T-helper 2 cell treated with Interferon-gamma antibody and Interleukin-4, amounts not matched to agents 5 μg/mL and 100 μg/mL, for 36 hours (primary cell): ENCODE measurements at regions not wholly inside any gene's neighbourhood (a gene's known extent, or its start where the extent isn't known, plus 50 kb on each side); places are given as distances from the start of the nearest gene placed in this dataset.

ENCODE experiments used
- DNase-seq: peaks from one replicate; pipeline ENCODE4 v3.0.0; 2021; ENCODE audit warnings: low spot score
- H3K27ac Mint-ChIP-seq: one replicate; pipeline ENCODE4 v1.8.0; 2021; ENCODE audit warnings: mild to moderate bottlenecking, mixed read lengths
- H3K27me3 Mint-ChIP-seq: one replicate; pipeline ENCODE4 v1.8.0; 2021; ENCODE audit warnings: low read depth, mixed read lengths
- H3K36me3 Mint-ChIP-seq: one replicate; pipeline ENCODE4 v1.8.0; 2021; ENCODE audit warnings: low read depth, mixed read lengths
- H3K4me1 Mint-ChIP-seq: one replicate; pipeline ENCODE4 v1.8.0; 2021; ENCODE audit warnings: low read depth, mixed read lengths
- H3K4me3 Mint-ChIP-seq: one replicate; pipeline ENCODE4 v1.8.0; 2022; ENCODE audit warnings: mild to moderate bottlenecking, moderate library complexity, mixed read lengths
- H3K9me3 Mint-ChIP-seq: one replicate; pipeline ENCODE4 v1.8.0; 2021; ENCODE audit warnings: mixed read lengths

GRCh38 chr16:55214974-55215494, 109.0 kb upstream of the IRX6 start:
- no peak for DNase-seq
- no peaks in the 10 kb centered on the region for H3K9me3 Mint-ChIP-seq
- H3K4me3 Mint-ChIP-seq, result no peak overlapping the region
- H3K36me3 Mint-ChIP-seq, result no peaks in the 10 kb centered on the region
- H3K27me3 Mint-ChIP-seq, result no peaks in the 10 kb centered on the region
- no peaks in the 10 kb centered on the region for H3K4me1 Mint-ChIP-seq
- no peak overlapping the region for H3K27ac Mint-ChIP-seq

GRCh38 chr16:55217392-55217791, 106.6 kb upstream of the IRX6 start:
- H3K9me3 Mint-ChIP-seq, result no peaks in the 10 kb centered on the region
- DNase-seq, result no peak
- H3K36me3 Mint-ChIP-seq, result no peaks in the 10 kb centered on the region
- no peak overlapping the region for H3K4me3 Mint-ChIP-seq
- no peak overlapping the region for H3K27ac Mint-ChIP-seq
- no peaks in the 10 kb centered on the region for H3K4me1 Mint-ChIP-seq
- no peaks in the 10 kb centered on the region for H3K27me3 Mint-ChIP-seq

GRCh38 chr16:55221836-55222235, 102.2 kb upstream of the IRX6 start:
- H3K9me3 Mint-ChIP-seq, result peaks cover 14% of the 10 kb centered on the region
- H3K27me3 Mint-ChIP-seq, result no peaks in the 10 kb centered on the region
- no peaks in the 10 kb centered on the region for H3K4me1 Mint-ChIP-seq

GRCh38 chr16:55222486-55222885, 101.5 kb upstream of the IRX6 start:
- Mint-ChIP-seq H3K9me3 (peaks cover 14% of the 10 kb centered on the region), H3K4me3 (no peak overlapping the region), H3K36me3 (no peaks in the 10 kb centered on the region), H3K27me3 (no peaks in the 10 kb centered on the region), H3K27ac (no peak overlapping the region), H3K4me1 (no peaks in the 10 kb centered on the region)
- DNase-seq, result no peak

More at GRCh38 chr16:55221836-55222235, 102.2 kb upstream of the IRX6 start:
- DNase-seq, result no peak
- Mint-ChIP-seq H3K27ac (no peak overlapping the region), H3K4me3 (no peak overlapping the region), H3K36me3 (no peaks in the 10 kb centered on the region)

- Mint-ChIP-seq H3K4me3 (no peak overlapping the region), H3K27me3 (no peaks in the 10 kb centered on the region), H3K9me3 (peaks cover 14% of the 10 kb centered on the region), H3K27ac (no peak overlapping the region), H3K4me1 (no peaks in the 10 kb centered on the region), H3K36me3 (no peaks in the 10 kb centered on the region)
- no peak for DNase-seq
Measured at GRCh38 chr16:55225972-55226542, 97.9 kb upstream of the IRX6 start.

- no peaks in the 10 kb centered on the region for H3K36me3 Mint-ChIP-seq
Measured at GRCh38 chr16:55232822-55233221, 91.2 kb upstream of the IRX6 start.

GRCh38 chr16:55233464-55233863, 90.5 kb upstream of the IRX6 start:
- Mint-ChIP-seq H3K9me3 (no peaks in the 10 kb centered on the region), H3K27me3 (peaks cover 4% of the 10 kb centered on the region), H3K4me3 (no peak overlapping the region), H3K36me3 (no peaks in the 10 kb centered on the region), H3K4me1 (no peaks in the 10 kb centered on the region), H3K27ac (no peak overlapping the region)
- no peak for DNase-seq

More at GRCh38 chr16:55232822-55233221, 91.2 kb upstream of the IRX6 start:
- Mint-ChIP-seq H3K27ac (no peak overlapping the region), H3K27me3 (peaks cover 4% of the 10 kb centered on the region), H3K9me3 (no peaks in the 10 kb centered on the region), H3K4me1 (no peaks in the 10 kb centered on the region), H3K4me3 (no peak overlapping the region)
- no peak for DNase-seq

- H3K27me3 Mint-ChIP-seq, result peaks cover under 1% of the 10 kb centered on the region
- no peak overlapping the region for H3K4me3 Mint-ChIP-seq
- no peaks in the 10 kb centered on the region for H3K9me3 Mint-ChIP-seq
- H3K4me1 Mint-ChIP-seq, result no peaks in the 10 kb centered on the region
- no peak for DNase-seq
- no peak overlapping the region for H3K27ac Mint-ChIP-seq
- no peaks in the 10 kb centered on the region for H3K36me3 Mint-ChIP-seq
Measured at GRCh38 chr16:55236655-55237054, 87.3 kb upstream of the IRX6 start.

- Mint-ChIP-seq H3K27ac (no peak overlapping the region), H3K27me3 (no peaks in the 10 kb centered on the region), H3K36me3 (no peaks in the 10 kb centered on the region), H3K4me3 (no peak overlapping the region), H3K9me3 (no peaks in the 10 kb centered on the region), H3K4me1 (no peaks in the 10 kb centered on the region)
- DNase-seq, result no peak
Measured at GRCh38 chr16:55239723-55240122, 84.3 kb upstream of the IRX6 start.

GRCh38 chr16:55240888-55241287, 83.1 kb upstream of the IRX6 start:
- Mint-ChIP-seq H3K36me3 (no peaks in the 10 kb centered on the region), H3K27ac (no peak overlapping the region), H3K4me1 (no peaks in the 10 kb centered on the region), H3K9me3 (no peaks in the 10 kb centered on the region), H3K27me3 (no peaks in the 10 kb centered on the region), H3K4me3 (no peak overlapping the region)
- DNase-seq, result no peak

GRCh38 chr16:55242667-55243066, 81.3 kb upstream of the IRX6 start:
- Mint-ChIP-seq H3K27ac (no peak overlapping the region), H3K4me3 (no peak overlapping the region), H3K27me3 (no peaks in the 10 kb centered on the region), H3K36me3 (no peaks in the 10 kb centered on the region), H3K4me1 (no peaks in the 10 kb centered on the region), H3K9me3 (no peaks in the 10 kb centered on the region)
- no peak for DNase-seq

GRCh38 chr16:55248058-55248457, 75.9 kb upstream of the IRX6 start:
- H3K27ac Mint-ChIP-seq, result no peak overlapping the region
- DNase-seq, result no peak
- H3K4me3 Mint-ChIP-seq, result no peak overlapping the region

GRCh38 chr16:55248494-55248893, 75.5 kb upstream of the IRX6 start:
- Mint-ChIP-seq H3K36me3 (no peaks in the 10 kb centered on the region), H3K9me3 (no peaks in the 10 kb centered on the region), H3K4me1 (peaks cover 2% of the 10 kb centered on the region), H3K27ac (no peak overlapping the region), H3K4me3 (no peak overlapping the region), H3K27me3 (peaks cover 2% of the 10 kb centered on the region)
- DNase-seq, result no peak

More at GRCh38 chr16:55248058-55248457, 75.9 kb upstream of the IRX6 start:
- Mint-ChIP-seq H3K36me3 (no peaks in the 10 kb centered on the region), H3K4me1 (peaks cover 2% of the 10 kb centered on the region), H3K9me3 (no peaks in the 10 kb centered on the region), H3K27me3 (peaks cover 2% of the 10 kb centered on the region)

- DNase-seq, result no peak
- Mint-ChIP-seq H3K36me3 (no peaks in the 10 kb centered on the region), H3K4me1 (peaks cover 2% of the 10 kb centered on the region), H3K27ac (no peak overlapping the region), H3K4me3 (no peak overlapping the region), H3K9me3 (no peaks in the 10 kb centered on the region), H3K27me3 (peaks cover 2% of the 10 kb centered on the region)
Measured at GRCh38 chr16:55249361-55249760, 74.6 kb upstream of the IRX6 start.

- Mint-ChIP-seq H3K4me3 (no peak overlapping the region), H3K36me3 (no peaks in the 10 kb centered on the region), H3K27ac (no peak overlapping the region)
Measured at GRCh38 chr16:55249936-55250335, 74.1 kb upstream of the IRX6 start.

More at GRCh38 chr16:55249936-55250335, 74.1 kb upstream of the IRX6 start:
- Mint-ChIP-seq H3K4me1 (peaks cover 2% of the 10 kb centered on the region), H3K9me3 (no peaks in the 10 kb centered on the region), H3K27me3 (peaks cover 2% of the 10 kb centered on the region)
- no peak for DNase-seq
